ENCODE measurements at regions not wholly inside any gene's neighbourhood (a gene's known extent, or its start where the extent isn't known, plus 50 kb on each side); places are given as distances from the start of the nearest gene placed in this dataset.
"Not testable (repeated sequence)": the region's sequence is repeated elsewhere in the genome, so short reads cannot be mapped to it uniquely, and the experiment has no call there.

DNA sequence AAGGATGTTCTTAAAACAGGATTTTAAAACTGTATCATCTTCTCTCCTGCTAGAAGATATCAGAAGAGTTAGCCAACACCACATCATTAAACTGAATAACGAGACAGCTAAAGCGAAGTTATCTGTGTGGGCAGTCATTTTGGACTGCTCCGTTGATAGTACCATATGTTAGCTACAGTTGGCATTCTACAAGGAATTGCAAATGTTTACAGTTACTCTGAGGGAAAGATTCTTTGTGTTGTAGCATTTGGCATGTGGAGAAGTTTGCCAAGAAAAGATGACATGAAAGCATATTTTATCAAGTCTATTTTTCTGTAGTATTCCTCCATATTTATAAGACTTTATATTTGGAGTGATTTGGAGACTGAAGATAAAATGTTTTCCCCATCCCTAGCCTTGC lies 464.4 kb upstream of the POM121L12 start:
- DNase-seq: no peak

- no peak for DNase-seq
Observed at GRCh38 chr7:52569151-52569550, 466.3 kb upstream of the POM121L12 start.

- DNase-seq: no peak
Observed at GRCh38 chr7:52565974-52566373, 469.5 kb upstream of the POM121L12 start.

DNA sequence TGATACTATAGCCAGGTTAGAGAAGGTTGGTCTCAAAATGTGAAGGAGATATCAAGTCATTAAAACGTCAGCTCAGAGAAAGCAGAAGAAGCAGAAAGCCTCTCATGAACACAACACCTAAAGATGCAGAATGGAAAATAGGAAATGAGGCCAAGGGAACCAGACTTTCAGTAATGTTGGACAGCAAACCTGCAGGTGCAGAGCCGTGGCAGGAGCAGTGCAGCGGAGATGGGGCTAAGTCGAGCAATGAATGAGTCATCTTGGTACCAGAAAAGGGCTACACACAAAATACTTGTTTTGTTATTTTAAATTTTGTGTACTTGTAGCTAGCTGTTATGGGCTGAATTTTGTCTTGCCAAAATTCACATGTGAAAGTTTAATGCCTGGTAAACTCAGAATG lies 479.6 kb upstream of the POM121L12 start:
- no peak for DNase-seq

GRCh38 chr7:52547308-52547910 lies 488.0 kb upstream of the POM121L12 start:
- DNase-seq: no peak

DNA sequence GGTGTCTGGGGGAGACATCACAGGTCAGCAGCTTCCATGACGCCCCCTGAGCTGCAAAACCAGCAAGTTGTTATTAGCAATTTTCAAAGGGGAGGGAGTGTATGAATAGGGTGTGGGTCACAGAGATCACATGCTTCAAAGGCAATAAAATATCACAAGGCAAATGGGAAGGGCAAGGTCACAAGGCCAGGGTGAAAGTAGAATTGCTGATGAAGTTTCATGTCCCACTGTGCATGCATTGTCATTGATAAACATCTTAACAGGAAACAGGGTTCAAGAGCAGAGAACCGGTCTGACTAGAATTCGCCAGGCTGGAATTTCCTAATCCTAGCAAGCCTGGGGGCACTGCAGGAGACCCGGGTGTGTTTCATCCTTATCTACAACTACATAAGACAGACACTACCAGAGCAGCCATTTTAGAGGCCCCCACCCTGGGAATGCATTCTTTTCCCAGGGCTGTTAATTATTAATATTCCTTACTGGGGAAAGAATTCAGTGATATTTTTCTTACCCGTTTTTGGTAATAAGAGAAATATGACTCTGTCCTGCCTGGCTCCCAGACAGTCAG lies 494.2 kb upstream of the POM121L12 start:
- DNase-seq: not testable (repeated sequence)

GRCh38 chr7:52540041-52540440 lies 495.4 kb upstream of the POM121L12 start:
- DNase-seq: no peak

GRCh38 chr7:52539414-52539813 lies 496.0 kb upstream of the POM121L12 start:
- no peak for DNase-seq

- DNase-seq: no peak
Observed at GRCh38 chr7:52537051-52537450, 498.4 kb upstream of the POM121L12 start.

- no peak for DNase-seq
Observed at GRCh38 chr7:52525772-52526341, 509.6 kb upstream of the POM121L12 start.

- DNase-seq: no peak
Observed at GRCh38 chr7:52518869-52519268, 516.6 kb upstream of the POM121L12 start.

- DNase-seq: no peak
Observed at GRCh38 chr7:52512656-52513055, 522.8 kb upstream of the POM121L12 start.

DNA sequence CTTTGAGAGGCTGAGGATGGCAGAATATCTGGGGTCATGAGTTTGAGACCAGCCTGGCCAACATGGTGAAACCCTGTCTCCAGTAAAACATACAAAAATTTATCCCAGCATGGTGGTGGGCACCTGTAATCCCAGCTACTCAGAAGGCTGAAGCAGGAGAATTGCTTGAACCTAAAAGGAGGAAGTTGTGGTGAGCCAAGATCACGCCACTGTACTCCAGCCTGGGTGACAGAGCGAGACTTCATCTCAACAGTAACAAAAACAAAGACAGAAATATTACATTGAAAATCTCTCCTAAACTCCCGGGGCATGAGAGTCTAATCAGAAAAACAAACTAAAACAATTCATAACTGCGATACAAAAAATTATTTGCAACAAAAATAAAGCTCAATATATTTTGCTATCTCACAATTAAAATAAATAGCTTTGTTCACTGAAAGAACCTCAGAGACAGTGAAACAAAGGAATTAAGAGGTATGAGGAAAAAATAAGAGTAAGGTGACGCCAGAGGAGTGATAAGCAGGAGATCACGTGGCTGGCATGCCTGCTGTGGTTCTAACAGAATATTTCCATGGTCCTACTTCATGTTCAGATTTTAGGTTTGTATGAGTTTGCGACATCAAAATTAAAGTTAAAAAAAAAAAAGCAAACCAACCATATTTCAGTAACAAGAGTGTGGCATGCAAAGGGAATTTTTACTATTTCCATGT lies 527.7 kb upstream of the POM121L12 start:
- DNase-seq: no peak

DNA sequence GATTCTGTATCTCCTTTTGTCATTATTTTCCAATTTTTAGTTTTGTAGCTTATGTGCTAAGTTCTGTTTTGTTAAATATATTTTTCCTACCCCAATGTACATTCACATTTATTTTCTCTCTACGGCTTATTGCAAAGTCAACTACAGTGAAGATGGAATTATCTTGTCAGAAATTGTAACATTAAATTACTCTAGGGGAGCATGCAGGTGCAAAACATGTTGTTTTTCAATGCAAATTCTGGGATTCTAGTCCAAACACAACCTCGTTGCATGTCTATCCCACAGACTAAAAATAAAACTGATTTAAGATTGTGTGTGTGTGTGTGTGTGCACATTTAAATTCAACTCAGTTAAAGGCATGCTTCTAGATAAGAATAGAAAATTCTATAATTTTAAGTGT lies 529.1 kb upstream of the POM121L12 start:
- DNase-seq: no peak

DNA sequence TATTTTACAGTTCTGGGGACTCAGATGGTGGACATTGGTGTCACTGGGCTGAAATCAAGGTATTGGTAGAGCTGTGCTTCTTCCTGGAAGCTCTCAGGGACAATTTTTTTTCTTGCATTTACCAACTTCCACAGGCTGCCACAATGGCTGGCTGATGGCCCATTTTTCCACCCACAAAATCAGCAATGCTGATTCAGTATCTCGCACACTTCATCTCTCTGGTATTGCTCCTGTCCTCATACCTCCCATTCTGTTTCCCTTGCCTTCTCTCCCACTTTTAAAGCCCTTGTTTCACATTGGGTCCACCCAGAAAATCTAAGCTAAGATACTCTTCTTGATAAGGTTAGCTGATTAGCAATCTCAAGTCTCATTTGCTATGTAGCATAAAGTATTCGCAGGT lies 530.9 kb upstream of the POM121L12 start:
- DNase-seq: no peak

DNA sequence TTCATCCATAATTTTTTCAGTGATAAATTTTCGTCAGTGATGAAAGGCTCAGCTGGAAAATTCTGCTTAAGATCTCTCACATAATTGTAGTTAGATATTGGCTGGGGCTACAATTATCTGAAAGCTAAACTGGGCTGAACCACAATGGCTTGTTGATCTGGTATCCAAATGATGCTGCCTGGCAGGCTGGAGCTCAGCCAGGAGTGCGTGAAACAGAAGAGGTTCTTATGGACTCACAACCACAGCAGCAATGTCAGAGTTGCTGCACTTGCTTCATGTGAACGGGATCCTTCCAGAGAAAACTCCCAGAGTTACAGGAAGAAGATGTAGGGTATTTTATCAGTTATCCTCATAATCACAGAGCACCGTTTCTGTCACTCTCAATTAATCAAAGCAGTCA lies 533.2 kb upstream of the POM121L12 start:
- DNase-seq: no peak

- DNase-seq: no peak
Observed at GRCh38 chr7:52501696-52502095, 533.7 kb upstream of the POM121L12 start.

DNA sequence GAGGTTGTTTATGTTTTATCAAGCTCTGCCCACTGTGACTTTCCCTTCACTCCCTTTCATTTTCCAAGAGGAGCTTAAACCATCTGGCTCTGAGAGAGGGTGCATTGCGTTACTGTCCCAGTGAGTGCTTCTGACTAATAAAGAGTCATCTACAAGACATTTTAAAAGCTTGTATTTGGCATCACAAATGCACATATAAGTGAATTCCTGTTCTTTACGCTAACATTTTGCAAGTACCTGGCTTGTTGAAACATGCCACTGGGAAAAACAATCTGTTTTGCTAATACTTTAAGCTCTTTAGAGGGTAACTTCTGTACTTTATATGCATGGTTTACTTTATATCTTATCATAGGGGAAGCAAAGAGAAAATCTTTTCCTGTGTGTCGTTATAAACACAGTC lies 534.6 kb upstream of the POM121L12 start:
- DNase-seq: no peak

GRCh38 chr7:52498366-52498765 lies 537.1 kb upstream of the POM121L12 start:
- no peak for DNase-seq

DNA sequence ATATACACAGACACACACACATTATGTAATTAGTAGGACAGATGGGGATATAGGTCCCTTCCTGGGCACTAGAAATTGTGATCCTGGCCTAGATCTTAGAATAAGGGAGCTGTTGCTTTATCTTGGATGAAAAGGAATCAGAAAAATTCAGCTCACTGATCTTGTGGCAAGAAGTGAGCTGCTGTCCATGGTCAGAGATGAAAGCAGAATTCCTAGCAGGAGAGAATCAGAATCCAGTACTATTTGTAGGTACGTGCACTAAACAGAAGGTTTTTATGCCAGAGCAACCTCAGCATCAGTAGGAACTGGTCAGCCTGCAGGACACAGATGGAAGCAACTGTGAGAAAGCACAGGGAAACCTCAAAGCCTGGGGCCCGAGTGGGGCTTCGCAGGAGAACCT lies 549.2 kb upstream of the POM121L12 start:
- no peak for DNase-seq

GRCh38 chr7:52482076-52482475 lies 553.4 kb upstream of the POM121L12 start:
- no peak for DNase-seq

GRCh38 chr7:52481571-52481970 lies 553.9 kb upstream of the POM121L12 start:
- DNase-seq: no peak

DNA sequence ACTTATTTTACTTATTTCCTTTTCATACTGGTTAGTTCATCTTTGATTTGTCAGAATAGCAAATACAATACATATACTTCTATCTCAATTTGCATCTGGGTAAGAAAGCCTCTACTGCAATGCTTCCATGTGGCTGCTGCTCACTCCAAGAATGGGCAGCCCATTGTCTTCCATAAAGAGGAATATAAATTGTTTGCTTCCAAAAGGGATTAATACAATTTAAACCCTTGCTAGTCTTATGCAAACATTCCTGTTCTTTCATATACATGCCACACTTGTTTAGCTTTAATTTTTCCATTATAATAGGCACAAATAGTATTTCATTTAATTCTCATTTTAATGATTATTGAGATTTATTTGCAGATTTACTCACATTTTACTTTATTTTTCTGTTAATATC lies 555.4 kb upstream of the POM121L12 start:
- no peak for DNase-seq

GRCh38 chr7:52475001-52475582 lies 560.3 kb upstream of the POM121L12 start:
- DNase-seq: no peak
